SK-N-SH (cell line): ENCODE measurements at regions not wholly inside any gene's neighbourhood (a gene's known extent, or its start where the extent isn't known, plus 50 kb on each side); places are given as distances from the start of the nearest gene placed in this dataset.

Experiments used
- CTCF ChIA-PET: fragments of 300-600, 350-600 bp; formaldehyde crosslinking; extraction: SDS; loops from one replicate; lab custom pipeline; 2021; lab: Yijun Ruan, JAX
- POLR2A ChIA-PET: fragments of 350-600 bp; sonication (Branson Sonifier 250); formaldehyde crosslinking; extraction: SDS; loops from one replicate; lab custom pipeline; 2020; ENCODE audit warnings: antibody characterized with exemption, inconsistent platforms; lab: Yijun Ruan, JAX
- DNase-seq: peaks from one replicate; pipeline ENCODE4 v3.0.0; 2012
- H2AFZ ChIP-seq: fragments of 200-600 bp; sonication (generic); 2 replicates; pipeline ENCODE4 v1.8.1; 2016; ENCODE audit warnings: antibody characterized with exemption, mild to moderate bottlenecking, low read depth
- H3F3A ChIP-seq: fragments of 200-600 bp; sonication (generic); replicated peaks from 2 replicates; pipeline ENCODE3; 2016; ENCODE audit warnings: antibody characterized with exemption, mild to moderate bottlenecking; ENCODE audit not compliant: insufficient read depth
- H3K27ac ChIP-seq, 2 experiments: fragments of 200-500 bp in 1 of 2; fragments of 200-600 bp in 1 of 2; sonication (Bioruptor generic) in 1 of 2; sonication (generic), shearing (Covaris generic) in 1 of 2; 2 replicates each; pipeline versions ENCODE4 v1.5.1 to v1.6.1; 2014 to 2016; ENCODE audit warnings: low read depth in 2 of 2, inconsistent platforms in 1 of 2, low read length in 1 of 2, mild to moderate bottlenecking in 1 of 2, mixed read lengths in 1 of 2
- H3K27me3 ChIP-seq: fragments of 200-600 bp; sonication (generic), shearing (Covaris generic); 2 replicates; pipeline ENCODE4 v1.6.1; 2016; ENCODE audit warnings: mixed run types; ENCODE audit not compliant: insufficient read depth
- H3K36me3 ChIP-seq, 2 experiments: fragments of 200-500 bp in 1 of 2; fragments of 200-600 bp in 1 of 2; sonication (Bioruptor generic) in 1 of 2; sonication (generic) in 1 of 2; replicated peaks in 1 of 2; 2 replicates each; pipeline versions ENCODE3 to v1.5.1; 2014 to 2016; ENCODE audit warnings: low read length in 1 of 2, mild to moderate bottlenecking in 1 of 2; ENCODE audit not compliant: insufficient read depth in 2 of 2, control insufficient read depth in 1 of 2
- H3K4me1 ChIP-seq, 2 experiments: fragments of 200-500 bp in 1 of 2; fragments of 200-600 bp in 1 of 2; sonication (Bioruptor generic) in 1 of 2; sonication (generic), shearing (Covaris generic) in 1 of 2; 2 replicates each; pipeline versions ENCODE4 v1.5.1 to v1.6.1; 2014 to 2016; ENCODE audit warnings: low read depth in 1 of 2, low read length in 1 of 2, mixed run types in 1 of 2; ENCODE audit not compliant: insufficient read depth in 2 of 2, control insufficient read depth in 1 of 2
- H3K4me2 ChIP-seq: fragments of 200-600 bp; sonication (generic), shearing (Covaris generic); 2 replicates; pipeline ENCODE4 v1.6.1; 2017; ENCODE audit warnings: mixed run types
- H3K4me3 ChIP-seq, 2 experiments: fragments of 200-500 bp in 1 of 2; fragments of 200-600 bp in 1 of 2; sonication (Bioruptor generic) in 1 of 2; sonication (generic), shearing (Covaris generic) in 1 of 2; 2 replicates each; pipeline versions ENCODE4 v1.5.1 to v1.8.1; 2014 to 2016; ENCODE audit warnings: low read depth in 2 of 2, inconsistent platforms in 1 of 2, low read length in 1 of 2, mild to moderate bottlenecking in 1 of 2, mixed read lengths in 1 of 2, moderate library complexity in 1 of 2
- H3K79me2 ChIP-seq: fragments of 200-600 bp; sonication (generic); 2 replicates; pipeline ENCODE4 v1.8.1; 2017; ENCODE audit warnings: mild to moderate bottlenecking; ENCODE audit not compliant: insufficient read depth
- H3K9ac ChIP-seq: fragments of 200-600 bp; sonication (generic); 2 replicates; pipeline ENCODE4 v1.6.1; 2017; ENCODE audit warnings: mixed run types
- H3K9me2 ChIP-seq: fragments of 200-600 bp; sonication (generic); 2 replicates; pipeline ENCODE4 v1.6.1; 2017; ENCODE audit warnings: mixed run types
- H3K9me3 ChIP-seq: fragments of 200-600 bp; sonication (generic); 2 replicates; pipeline ENCODE4 v1.6.1; 2017; ENCODE audit warnings: mixed run types, mild to moderate bottlenecking, moderate library complexity
- H4K20me1 ChIP-seq: fragments of 200-600 bp; sonication (generic); 2 replicates; pipeline ENCODE4 v1.6.1; 2017; ENCODE audit warnings: mild to moderate bottlenecking, mixed run types; ENCODE audit not compliant: insufficient read depth
- CHD2 ChIP-seq: fragments of 150-350 bp; IDR thresholded peaks from 2 replicates; pipeline ENCODE4 v1.6.1; 2018; ENCODE audit warnings: low read length; ENCODE audit not compliant: partially characterized antibody
- ELF1 ChIP-seq: IDR thresholded peaks from 2 replicates; pipeline ENCODE4 v1.4.0; 2012
- EP300 ChIP-seq, 2 experiments: IDR thresholded peaks; 2 replicates each; pipeline versions ENCODE4 v1.4.0 to v1.6.1; 2012; ENCODE audit warnings: borderline replicate concordance in 1 of 2, low read depth in 1 of 2, low read length in 1 of 2
- EZH2phosphoT487 ChIP-seq: fragments of 200-600 bp; sonication (generic); IDR thresholded peaks from 2 replicates; pipeline ENCODE4 v1.6.1; 2017; ENCODE audit warnings: low read depth, mixed run types, mild to moderate bottlenecking, antibody characterized with exemption, moderate library complexity, borderline replicate concordance
- GABPA ChIP-seq: IDR thresholded peaks from 2 replicates; pipeline ENCODE4 v1.4.0; 2012; ENCODE audit warnings: low read depth, mild to moderate bottlenecking
- GATA2 ChIP-seq: sonication (generic); formaldehyde crosslinking; IDR thresholded peaks from 2 replicates; pipeline ENCODE4 v1.5.0; 2020; ENCODE audit warnings: mild to moderate bottlenecking, missing genetic modification reagents
- MAX ChIP-seq: IDR thresholded peaks from 2 replicates; pipeline ENCODE4 v1.4.0; 2012; ENCODE audit warnings: low read depth
- MEF2A ChIP-seq: IDR thresholded peaks from 2 replicates; pipeline ENCODE4 v1.4.0; 2012; ENCODE audit warnings: low read depth, borderline replicate concordance
- MXI1 ChIP-seq: IDR thresholded peaks from 2 replicates; pipeline ENCODE4 v1.6.1; 2012; ENCODE audit warnings: mild to moderate bottlenecking, low read depth, low read length, improper control_type of control experiment
- NFIC ChIP-seq: IDR thresholded peaks from 2 replicates; pipeline ENCODE4 v1.4.0; 2012; ENCODE audit warnings: borderline replicate concordance
- PBX3 ChIP-seq: IDR thresholded peaks from 2 replicates; pipeline ENCODE4; 2012
- POLR2AphosphoS5 ChIP-seq: IDR thresholded peaks from 2 replicates; pipeline ENCODE4 v1.6.1; 2012; ENCODE audit warnings: low read depth, low read length
- RAD21 ChIP-seq: IDR thresholded peaks from 2 replicates; pipeline ENCODE4 v1.6.1; 2012; ENCODE audit warnings: mild to moderate bottlenecking, low read length
- REST ChIP-seq: IDR thresholded peaks from 2 replicates; pipeline ENCODE4 v1.6.1; 2012; ENCODE audit warnings: mild to moderate bottlenecking, low read depth, low read length, moderate library complexity
- RXRA ChIP-seq: IDR thresholded peaks from 2 replicates; pipeline ENCODE4 v1.4.0; 2012; ENCODE audit warnings: low read depth, mild to moderate bottlenecking, borderline replicate concordance
- SIN3A ChIP-seq: IDR thresholded peaks from 2 replicates; pipeline ENCODE4 v1.6.1; 2012; ENCODE audit warnings: low read depth, mild to moderate bottlenecking, low read length, moderate library complexity, borderline replicate concordance
- TCF12 ChIP-seq: IDR thresholded peaks from 2 replicates; pipeline ENCODE4 v1.4.0; 2012
- TEAD4 ChIP-seq: IDR thresholded peaks from 2 replicates; pipeline ENCODE4 v1.4.0; 2012; ENCODE audit warnings: mild to moderate bottlenecking, borderline replicate concordance; ENCODE audit not compliant: insufficient read depth
- USF2 ChIP-seq: fragments of 150-350 bp; IDR thresholded peaks from 2 replicates; pipeline ENCODE4 v1.6.1; 2017; ENCODE audit warnings: antibody characterized with exemption, low read length, low read depth, borderline replicate concordance
- WGBS: methylation state at CpG from one replicate; pipeline ENCODE4 v1.1.6; 2017; ENCODE audit warnings: low lambda C conversion rate; 5-methylcytosine and 5-hydroxymethylcytosine counted together

- H3K4me3 ChIP-seq, result no peak overlapping the region
- H4K20me1 ChIP-seq, result no peaks in the 10 kb centered on the region
- POLR2A ChIA-PET, result no interaction called here
- H3K9me3 ChIP-seq, result no peaks in the 10 kb centered on the region
- H3K27me3 ChIP-seq, result no peaks in the 10 kb centered on the region
- 0% methylated on average over 1 of the region's 1 CpG for WGBS
- TF ChIP-seq PBX3, result no peak
- no peak for TF ChIP-seq ELF1
- TF ChIP-seq EP300 (IDR thresholded peaks at IDR 0.05; ENCODE audit: borderline replicate concordance in 1 of 2, low read depth in 1 of 2, low read length in 1 of 2), result no peak
- no peak for TF ChIP-seq POLR2AphosphoS5
- TF ChIP-seq TEAD4, result no peak
- no peak for TF ChIP-seq GATA2 (CRISPR knock-in tag)
- TF ChIP-seq EZH2phosphoT487, result no peak
- no peak for TF ChIP-seq REST
- TF ChIP-seq RAD21, result no peak
- no peak for TF ChIP-seq TCF12
- TF ChIP-seq GABPA, result no peak
- TF ChIP-seq CHD2, result no peak
- no peak for TF ChIP-seq USF2
- no peak for TF ChIP-seq SIN3A
- no peak for TF ChIP-seq NFIC
- no peak for TF ChIP-seq MAX
- no peak for TF ChIP-seq MXI1
- TF ChIP-seq MEF2A, result no peak
- no peak for TF ChIP-seq RXRA
- H2AFZ ChIP-seq, result no peak overlapping the region
- no peaks in the 10 kb centered on the region; a peak in 1 of 4 replicates for H3K4me1 ChIP-seq
- no peaks in the 10 kb centered on the region for H3F3A ChIP-seq
- H3K79me2 ChIP-seq, result no peaks in the 10 kb centered on the region
- no peak for DNase-seq
- CTCF ChIA-PET, result no interaction called here
- H3K9me2 ChIP-seq, result no peaks in the 10 kb centered on the region
- H3K4me2 ChIP-seq, result no peak overlapping the region
- no peaks in the 10 kb centered on the region for H3K36me3 ChIP-seq
- H3K9ac ChIP-seq, result no peak overlapping the region
- H3K27ac ChIP-seq, result no peak overlapping the region
Measured at GRCh38 chr22:47777426-47777825, 1015.0 kb downstream of the TBC1D22A start.
